Testis (tissue), 2 donors: ENCODE measurements at regions not wholly inside any gene's neighbourhood (a gene's known extent, or its start where the extent isn't known, plus 50 kb on each side); places are given as distances from the start of the nearest gene placed in this dataset.

ENCODE experiments used
- DNase-seq: peaks from one replicate; pipeline ENCODE4 v3.0.0-alpha.2; 2019
- H3K27ac ChIP-seq, 2 donors: fragments of 200-600 bp; sonication (generic); one replicate each; pipeline ENCODE4 v1.5.1; 2019
- H3K27me3 ChIP-seq: fragments of 200-600 bp; sonication (generic); one replicate; pipeline ENCODE4 v1.5.1; 2019
- H3K36me3 ChIP-seq: fragments of 200-600 bp; sonication (generic); one replicate; pipeline ENCODE4 v1.5.1; 2017; ENCODE audit warnings: low read depth; ENCODE audit errors: missing control alignments
- H3K4me1 ChIP-seq: fragments of 200-600 bp; sonication (generic); one replicate; pipeline ENCODE4 v1.5.1; 2019
- H3K4me3 ChIP-seq, 2 donors: fragments of 200-600 bp; sonication (generic); one replicate each; pipeline ENCODE4 v1.5.1; 2017 to 2019
- H3K9me3 ChIP-seq: fragments of 200-600 bp; sonication (generic); one replicate; pipeline ENCODE4 v1.5.1; 2017
- POLR2A ChIP-seq: fragments of 450-650 bp; IDR thresholded peaks from one replicate; pipeline ENCODE4 v1.6.1; 2017; ENCODE audit warnings: antibody characterized with exemption, mild to moderate bottlenecking, moderate library complexity
- WGBS, 2 donors: methylation state at CpG; one replicate each; pipeline ENCODE4 v1.1.5; 2018; 5-methylcytosine and 5-hydroxymethylcytosine counted together
- intact Hi-C: fragments of 100-400 bp; cut with DNase I; formaldehyde crosslinking; loops from one replicate; pipeline ENCODE4 v1.15.1; 2023; ENCODE audit warnings: low total_unique reads
- TF ChIP-seq, protein P1 (sequence below), 3 experiments: fragments of 450-650 bp in 2 of 3; fragments of 200-600 bp in 1 of 3; sonication (generic) in 1 of 3; IDR thresholded peaks; one replicate each; pipeline ENCODE4 v1.5.1; 2016 to 2019; ENCODE audit warnings: antibody characterized with exemption in 3 of 3, mild to moderate bottlenecking in 2 of 3, moderate library complexity in 1 of 3

- no peak overlapping the region for H3K4me3 ChIP-seq
- no peaks in the 10 kb centered on the region for H3K27me3 ChIP-seq
- no peak overlapping the region for H3K27ac ChIP-seq
- no peaks in the 10 kb centered on the region for H3K4me1 ChIP-seq
- TF ChIP-seq, protein P1, sequence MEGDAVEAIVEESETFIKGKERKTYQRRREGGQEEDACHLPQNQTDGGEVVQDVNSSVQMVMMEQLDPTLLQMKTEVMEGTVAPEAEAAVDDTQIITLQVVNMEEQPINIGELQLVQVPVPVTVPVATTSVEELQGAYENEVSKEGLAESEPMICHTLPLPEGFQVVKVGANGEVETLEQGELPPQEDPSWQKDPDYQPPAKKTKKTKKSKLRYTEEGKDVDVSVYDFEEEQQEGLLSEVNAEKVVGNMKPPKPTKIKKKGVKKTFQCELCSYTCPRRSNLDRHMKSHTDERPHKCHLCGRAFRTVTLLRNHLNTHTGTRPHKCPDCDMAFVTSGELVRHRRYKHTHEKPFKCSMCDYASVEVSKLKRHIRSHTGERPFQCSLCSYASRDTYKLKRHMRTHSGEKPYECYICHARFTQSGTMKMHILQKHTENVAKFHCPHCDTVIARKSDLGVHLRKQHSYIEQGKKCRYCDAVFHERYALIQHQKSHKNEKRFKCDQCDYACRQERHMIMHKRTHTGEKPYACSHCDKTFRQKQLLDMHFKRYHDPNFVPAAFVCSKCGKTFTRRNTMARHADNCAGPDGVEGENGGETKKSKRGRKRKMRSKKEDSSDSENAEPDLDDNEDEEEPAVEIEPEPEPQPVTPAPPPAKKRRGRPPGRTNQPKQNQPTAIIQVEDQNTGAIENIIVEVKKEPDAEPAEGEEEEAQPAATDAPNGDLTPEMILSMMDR (IDR thresholded peaks at IDR 0.05), result no peak
- TF ChIP-seq POLR2A, result no peak
- no peak for DNase-seq
- no peaks in the 10 kb centered on the region for H3K9me3 ChIP-seq
- intact Hi-C loops, result no loop called here
- H3K36me3 ChIP-seq, result no peaks in the 10 kb centered on the region
Observed at GRCh38 chr5:91541696-91542095, 158.6 kb upstream of the ARRDC3 start.

DNA sequence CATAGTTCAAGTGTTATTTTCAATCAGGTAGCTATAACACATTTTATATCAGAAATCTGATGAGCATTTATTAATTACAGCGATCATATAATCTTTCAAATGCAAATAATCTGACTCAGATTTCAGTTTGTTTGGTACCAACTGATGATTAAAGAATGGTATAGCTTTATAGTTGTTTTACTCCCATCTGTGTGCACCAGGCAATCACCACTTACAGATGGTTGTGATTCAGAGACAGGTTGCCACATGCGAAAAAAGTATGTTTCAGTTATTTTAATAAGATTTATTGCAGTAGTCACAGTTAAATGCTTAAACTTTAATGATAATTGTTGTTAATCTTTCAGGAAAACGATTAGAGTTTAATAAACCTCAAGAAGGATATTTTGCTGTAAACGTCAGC is 155.1 kb upstream of the ARRDC3 start:
- intact Hi-C loops, result no loop called here
- no peak overlapping the region for H3K4me3 ChIP-seq
- 68 to 70% methylated on average over 4 of the region's 4 CpGs for WGBS, 2 donors
- DNase-seq, result no peak
- H3K9me3 ChIP-seq, result no peaks in the 10 kb centered on the region
- H3K36me3 ChIP-seq, result no peaks in the 10 kb centered on the region
- no peak for TF ChIP-seq POLR2A
- TF ChIP-seq, protein P1 (IDR thresholded peaks at IDR 0.05), result no peak
- no peaks in the 10 kb centered on the region for H3K4me1 ChIP-seq
- H3K27me3 ChIP-seq, result no peaks in the 10 kb centered on the region
- H3K27ac ChIP-seq, result no peak overlapping the region

- Histone ChIP-seq H3K27ac (no peak overlapping the region), H3K4me3 (no peak overlapping the region), H3K4me1 (no peaks in the 10 kb centered on the region), H3K27me3 (no peaks in the 10 kb centered on the region), H3K36me3 (no peaks in the 10 kb centered on the region), H3K9me3 (no peaks in the 10 kb centered on the region)
- 40 to 60% methylated on average over 2 of the region's 2 CpGs for whole genome bisulfite sequencing, 2 donors
- TF ChIP-seq POLR2A, result no peak
- TF ChIP-seq, protein P1 (IDR thresholded peaks at IDR 0.05), result no peak
- DNase-seq, result no peak
- intact Hi-C loops, result no loop called here
Observed at GRCh38 chr5:91535499-91535898, 152.4 kb upstream of the ARRDC3 start.

DNA sequence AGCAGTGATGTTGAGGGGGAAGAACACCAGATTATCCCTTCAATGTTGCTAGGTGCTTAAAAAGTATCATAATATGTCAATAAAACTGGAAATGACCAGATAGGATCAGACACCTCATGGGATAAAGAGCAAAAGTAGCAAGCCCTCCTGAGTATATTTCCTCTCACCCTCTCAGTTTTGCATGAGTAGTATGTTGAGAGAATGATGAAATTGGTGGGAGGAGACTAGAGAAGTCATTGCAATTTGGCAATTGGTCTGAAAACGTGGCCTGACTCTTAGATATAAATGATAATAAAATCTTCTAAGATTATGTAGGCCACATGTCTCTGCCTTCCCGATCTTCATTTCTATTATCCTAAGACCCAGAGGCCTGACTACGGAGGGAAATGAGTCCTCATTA is 151.2 kb upstream of the ARRDC3 start:
- no peak for TF ChIP-seq POLR2A
- TF ChIP-seq, protein P1 (IDR thresholded peaks at IDR 0.05), result no peak
- H3K4me3 ChIP-seq, result no peak overlapping the region
- H3K27me3 ChIP-seq, result no peaks in the 10 kb centered on the region
- H3K9me3 ChIP-seq, result no peaks in the 10 kb centered on the region
- WGBS, 2 donors, result 92 to 95% methylated on average over 3 of the region's 3 CpGs
- no peaks in the 10 kb centered on the region for H3K36me3 ChIP-seq
- H3K27ac ChIP-seq, result no peak overlapping the region
- intact Hi-C loops, result no loop called here
- no peak for DNase-seq
- no peaks in the 10 kb centered on the region for H3K4me1 ChIP-seq

DNA sequence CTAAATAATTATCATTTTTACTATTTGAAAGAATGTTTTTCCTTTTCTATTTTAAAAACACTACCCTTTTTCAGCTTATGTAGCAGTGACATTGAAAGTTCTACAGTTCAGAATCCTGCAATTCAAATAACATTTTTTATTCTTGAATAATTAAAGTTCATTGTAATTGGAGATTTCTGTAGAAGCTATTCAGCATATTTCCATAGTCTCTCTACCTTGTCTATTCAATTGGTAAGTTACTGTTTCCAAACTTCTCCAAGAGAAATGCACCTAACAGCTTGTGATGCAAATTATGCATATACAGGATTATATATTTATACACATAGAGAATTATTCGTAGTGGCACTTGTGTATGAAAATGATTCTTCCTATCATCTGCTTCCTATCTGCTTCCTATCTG is 149.7 kb upstream of the ARRDC3 start:
- WGBS, 2 donors, result 87 to 98% methylated on average over 1 of the region's 1 CpG
- TF ChIP-seq POLR2A, result no peak
- TF ChIP-seq, protein P1 (IDR thresholded peaks at IDR 0.05), result no peak
- Histone ChIP-seq H3K4me1 (no peaks in the 10 kb centered on the region), H3K27ac (no peak overlapping the region), H3K27me3 (no peaks in the 10 kb centered on the region), H3K36me3 (no peaks in the 10 kb centered on the region), H3K9me3 (no peaks in the 10 kb centered on the region), H3K4me3 (no peak overlapping the region)
- no peak for DNase-seq
- intact Hi-C loops, result no loop called here
